WTC11 (cell line): ENCODE measurements at regions not wholly inside any gene's neighbourhood (a gene's known extent, or its start where the extent isn't known, plus 50 kb on each side); places are given as distances from the start of the nearest gene placed in this dataset.

Source experiments
- ATAC-seq: fragments of 200-7000 bp; cut with Tn5 transposase; 2 replicates; pipeline ENCODE4 v1.10.0; 2021; ENCODE audit warnings: mild to moderate bottlenecking, moderate library complexity
- CTCF ChIA-PET: fragments of 300-600 bp; sonication (Branson Sonifier 250); formaldehyde crosslinking; loops from one replicate; lab custom pipeline; 2021; ENCODE audit warnings: antibody characterized with exemption; lab: Charles Lee
- POLR2A ChIA-PET: fragments of 350-600 bp; sonication (Branson Sonifier 250); formaldehyde crosslinking; loops from one replicate; lab custom pipeline; 2021; ENCODE audit warnings: antibody characterized with exemption; lab: Charles Lee
- DNase-seq: peaks from one replicate; pipeline ENCODE4 v3.0.0; 2021; ENCODE audit warnings: low spot score
- H3K27ac Mint-ChIP-seq: 2 replicates; pipeline ENCODE4 v1.8.0; 2021; ENCODE audit warnings: mixed read lengths
- H3K27me3 Mint-ChIP-seq: 2 replicates; pipeline ENCODE4 v1.8.0; 2021; ENCODE audit warnings: low read depth, mild to moderate bottlenecking, moderate library complexity, mixed read lengths
- H3K36me3 Mint-ChIP-seq: 2 replicates; pipeline ENCODE4 v1.8.0; 2021; ENCODE audit warnings: mixed read lengths
- H3K4me1 Mint-ChIP-seq: 2 replicates; pipeline ENCODE4 v1.8.0; 2022; ENCODE audit warnings: mixed read lengths
- H3K4me3 Mint-ChIP-seq: 2 replicates; pipeline ENCODE4 v1.8.0; 2021; ENCODE audit warnings: mild to moderate bottlenecking, moderate library complexity, mixed read lengths
- H3K9me3 Mint-ChIP-seq: 2 replicates; pipeline ENCODE4 v1.8.0; 2021; ENCODE audit warnings: mixed read lengths
- ARID4B ChIP-seq: sonication (generic); formaldehyde crosslinking; IDR thresholded peaks from 2 replicates; pipeline ENCODE4 v1.8.0; 2023; ENCODE audit warnings: missing genetic modification reagents, mild to moderate bottlenecking, borderline replicate concordance
- ATF3 ChIP-seq: sonication (generic); formaldehyde crosslinking; conservative IDR thresholded peaks from 2 replicates; pipeline ENCODE4 v1.8.1; 2022; ENCODE audit warnings: mild to moderate bottlenecking, missing genetic modification reagents
- E2F1 ChIP-seq: sonication (generic); formaldehyde crosslinking; IDR thresholded peaks from 2 replicates; pipeline ENCODE4 v1.8.0; 2022; ENCODE audit warnings: mild to moderate bottlenecking, missing genetic modification reagents
- ERG ChIP-seq: fragments of 250-450 bp; sonication (Bioruptor Pico); IDR thresholded peaks from 2 replicates; pipeline ENCODE4 v1.8.0; 2021; ENCODE audit warnings: mild to moderate bottlenecking
- ETV6 ChIP-seq: sonication (generic); formaldehyde crosslinking; IDR thresholded peaks from 2 replicates; pipeline ENCODE4 v1.8.1; 2022; ENCODE audit warnings: mild to moderate bottlenecking, missing genetic modification reagents
- FOXK1 ChIP-seq: sonication (generic); formaldehyde crosslinking; IDR thresholded peaks from 2 replicates; pipeline ENCODE4 v1.8.0; 2022; ENCODE audit warnings: mild to moderate bottlenecking, moderate library complexity, missing genetic modification reagents
- GABPB1 ChIP-seq: sonication (generic); formaldehyde crosslinking; IDR thresholded peaks from 2 replicates; pipeline ENCODE4 v1.8.1; 2023; ENCODE audit warnings: mild to moderate bottlenecking, missing genetic modification reagents
- HMGA2 ChIP-seq: fragments of 250-450 bp; sonication (Bioruptor Pico); IDR thresholded peaks from 2 replicates; pipeline ENCODE4 v1.4.0; 2021; ENCODE audit warnings: mild to moderate bottlenecking, moderate library complexity
- IRF1 ChIP-seq: sonication (generic); formaldehyde crosslinking; IDR thresholded peaks from 2 replicates; pipeline ENCODE4 v1.8.0; 2023; ENCODE audit warnings: missing genetic modification reagents
- NR3C1 ChIP-seq: sonication (generic); formaldehyde crosslinking; conservative IDR thresholded peaks from 2 replicates; pipeline ENCODE4 v1.8.1; 2023; ENCODE audit warnings: low read depth, mild to moderate bottlenecking, missing genetic modification reagents
- OVOL2 ChIP-seq: fragments of 250-450 bp; sonication (Bioruptor Pico); IDR thresholded peaks from 2 replicates; pipeline ENCODE4 v1.9.0; 2021; ENCODE audit warnings: mild to moderate bottlenecking, borderline replicate concordance
- RORB ChIP-seq: fragments of 250-450 bp; sonication (Bioruptor Pico); IDR thresholded peaks from 2 replicates; pipeline ENCODE4 v1.9.0; 2021; ENCODE audit warnings: mild to moderate bottlenecking
- TCF7 ChIP-seq: sonication (generic); formaldehyde crosslinking; IDR thresholded peaks from 2 replicates; pipeline ENCODE4 v1.8.0; 2022; ENCODE audit warnings: mild to moderate bottlenecking, low read depth, missing genetic modification reagents, moderate library complexity
- TEAD4 ChIP-seq: sonication (generic); formaldehyde crosslinking; IDR thresholded peaks from 2 replicates; pipeline ENCODE4 v1.8.0; 2022; ENCODE audit warnings: mild to moderate bottlenecking, missing genetic modification reagents
- ZNF138 ChIP-seq: sonication (generic); formaldehyde crosslinking; conservative IDR thresholded peaks from 2 replicates; pipeline ENCODE4 v1.8.1; 2022; ENCODE audit warnings: mild to moderate bottlenecking, moderate library complexity, missing genetic modification reagents
- ZNF232 ChIP-seq: sonication (generic); formaldehyde crosslinking; IDR thresholded peaks from 2 replicates; pipeline ENCODE4 v1.8.0; 2022; ENCODE audit warnings: mild to moderate bottlenecking, missing genetic modification reagents
- ZNF317 ChIP-seq: sonication (generic); formaldehyde crosslinking; IDR thresholded peaks from 2 replicates; pipeline ENCODE4 v1.8.1; 2023; ENCODE audit warnings: low read depth, mild to moderate bottlenecking, moderate library complexity, missing genetic modification reagents, borderline replicate concordance
- ZNF396 ChIP-seq: fragments of 250-450 bp; sonication (Bioruptor Pico); IDR thresholded peaks from 2 replicates; pipeline ENCODE4 v1.8.0; 2021; ENCODE audit warnings: mild to moderate bottlenecking, moderate library complexity, borderline replicate concordance
- TF ChIP-seq, protein P1 (sequence below): sonication (generic); formaldehyde crosslinking; IDR thresholded peaks from 2 replicates; pipeline ENCODE4 v1.8.0; 2022; ENCODE audit warnings: mild to moderate bottlenecking, missing genetic modification reagents
- TF ChIP-seq, protein P2 (sequence below): sonication (generic); formaldehyde crosslinking; IDR thresholded peaks from 2 replicates; pipeline ENCODE4 v1.8.0; 2022; ENCODE audit warnings: mild to moderate bottlenecking, missing genetic modification reagents
- TF ChIP-seq, protein P3 (sequence below): sonication (generic); formaldehyde crosslinking; conservative IDR thresholded peaks from 2 replicates; pipeline ENCODE4 v1.8.1; 2023; ENCODE audit warnings: mild to moderate bottlenecking, low read depth, missing genetic modification reagents, moderate library complexity
- TF ChIP-seq, protein P4 (sequence below): sonication (generic); formaldehyde crosslinking; IDR thresholded peaks from 2 replicates; pipeline ENCODE4 v1.8.1; 2022; ENCODE audit warnings: mild to moderate bottlenecking, moderate library complexity, missing genetic modification reagents

DNA sequence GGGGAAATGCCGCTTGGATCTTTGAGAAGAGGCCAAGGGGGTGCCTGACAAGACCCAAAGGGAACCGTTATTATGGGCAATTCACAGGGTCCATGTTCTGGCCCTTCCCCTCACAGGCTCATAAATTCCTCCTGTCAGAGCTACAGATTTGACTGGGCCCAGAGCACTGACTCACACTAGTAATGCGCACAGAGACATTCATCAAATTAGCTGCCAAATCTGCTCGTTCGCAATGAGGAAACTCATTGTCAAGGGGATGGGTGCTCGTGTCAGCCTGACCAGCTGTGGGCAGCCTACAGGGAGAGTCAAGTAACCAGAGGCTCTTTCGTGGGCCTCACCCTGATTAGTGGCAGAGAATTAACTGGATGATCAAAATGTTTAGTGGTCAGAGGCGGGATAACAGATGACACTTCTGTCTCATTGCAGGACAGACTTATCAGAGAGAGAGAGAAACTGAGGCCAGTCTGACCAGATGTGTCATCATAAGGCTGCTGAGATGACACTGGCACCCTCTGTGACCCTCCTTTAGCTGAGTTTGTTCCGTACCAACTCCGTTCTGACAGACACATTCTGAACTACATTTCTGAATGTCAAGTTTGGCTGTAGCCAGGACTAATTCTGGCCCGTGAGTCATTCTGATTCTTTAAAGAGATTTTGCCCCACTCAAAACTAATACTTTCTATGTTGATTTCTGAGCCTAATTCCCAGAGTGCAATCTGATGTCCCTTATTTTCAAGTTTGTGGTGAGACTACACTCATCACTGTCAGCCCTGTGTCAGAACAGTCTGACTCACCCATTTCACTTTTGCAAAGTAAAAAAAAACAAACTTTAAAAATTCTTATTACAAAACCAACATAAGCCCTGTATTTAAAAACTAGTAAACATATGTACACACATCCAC is 377.1 kb downstream of the ACTL7B start:
- Mint-ChIP-seq H3K36me3 (no peaks in the 10 kb centered on the region), H3K27me3 (no peaks in the 10 kb centered on the region), H3K27ac (no peak overlapping the region), H3K4me1 (peaks cover 14% of the 10 kb centered on the region), H3K9me3 (no peaks in the 10 kb centered on the region), H3K4me3 (no peak overlapping the region)
- POLR2A ChIA-PET, result no interaction called here
- TF ChIP-seq, protein P1, sequence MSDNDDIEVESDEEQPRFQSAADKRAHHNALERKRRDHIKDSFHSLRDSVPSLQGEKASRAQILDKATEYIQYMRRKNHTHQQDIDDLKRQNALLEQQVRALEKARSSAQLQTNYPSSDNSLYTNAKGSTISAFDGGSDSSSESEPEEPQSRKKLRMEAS, result no peak
- no peak for TF ChIP-seq ZNF317
- TF ChIP-seq, protein P2, sequence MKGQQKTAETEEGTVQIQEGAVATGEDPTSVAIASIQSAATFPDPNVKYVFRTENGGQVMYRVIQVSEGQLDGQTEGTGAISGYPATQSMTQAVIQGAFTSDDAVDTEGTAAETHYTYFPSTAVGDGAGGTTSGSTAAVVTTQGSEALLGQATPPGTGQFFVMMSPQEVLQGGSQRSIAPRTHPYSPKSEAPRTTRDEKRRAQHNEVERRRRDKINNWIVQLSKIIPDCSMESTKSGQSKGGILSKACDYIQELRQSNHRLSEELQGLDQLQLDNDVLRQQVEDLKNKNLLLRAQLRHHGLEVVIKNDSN, result no peak
- TF ChIP-seq TEAD4 (CRISPR knock-in tag), result no peak
- TF ChIP-seq OVOL2 (CRISPR knock-in tag), result no peak
- TF ChIP-seq ZNF138 (CRISPR knock-in tag), result no peak
- TF ChIP-seq E2F1 (CRISPR knock-in tag), result no peak
- no peak for TF ChIP-seq ZNF396 (CRISPR knock-in tag)
- no peak for TF ChIP-seq HMGA2
- no peak for TF ChIP-seq IRF1 (CRISPR knock-in tag)
- no peak for DNase-seq
- CTCF ChIA-PET, result no interaction called here
- no peak for ATAC-seq

- CTCF ChIA-PET, result no interaction called here
- TF ChIP-seq ZNF317 (no peak), GABPB1 (CRISPR knock-in tag) (no peak), FOXK1 (no peak), ATF3 (no peak), ETV6 (CRISPR knock-in tag) (no peak), ERG (CRISPR knock-in tag) (no peak), ARID4B (no peak), NR3C1 (CRISPR knock-in tag) (no peak), ZNF232 (CRISPR knock-in tag) (no peak), RORB (no peak), TCF7 (CRISPR knock-in tag) (no peak)
- TF ChIP-seq, protein P3, sequence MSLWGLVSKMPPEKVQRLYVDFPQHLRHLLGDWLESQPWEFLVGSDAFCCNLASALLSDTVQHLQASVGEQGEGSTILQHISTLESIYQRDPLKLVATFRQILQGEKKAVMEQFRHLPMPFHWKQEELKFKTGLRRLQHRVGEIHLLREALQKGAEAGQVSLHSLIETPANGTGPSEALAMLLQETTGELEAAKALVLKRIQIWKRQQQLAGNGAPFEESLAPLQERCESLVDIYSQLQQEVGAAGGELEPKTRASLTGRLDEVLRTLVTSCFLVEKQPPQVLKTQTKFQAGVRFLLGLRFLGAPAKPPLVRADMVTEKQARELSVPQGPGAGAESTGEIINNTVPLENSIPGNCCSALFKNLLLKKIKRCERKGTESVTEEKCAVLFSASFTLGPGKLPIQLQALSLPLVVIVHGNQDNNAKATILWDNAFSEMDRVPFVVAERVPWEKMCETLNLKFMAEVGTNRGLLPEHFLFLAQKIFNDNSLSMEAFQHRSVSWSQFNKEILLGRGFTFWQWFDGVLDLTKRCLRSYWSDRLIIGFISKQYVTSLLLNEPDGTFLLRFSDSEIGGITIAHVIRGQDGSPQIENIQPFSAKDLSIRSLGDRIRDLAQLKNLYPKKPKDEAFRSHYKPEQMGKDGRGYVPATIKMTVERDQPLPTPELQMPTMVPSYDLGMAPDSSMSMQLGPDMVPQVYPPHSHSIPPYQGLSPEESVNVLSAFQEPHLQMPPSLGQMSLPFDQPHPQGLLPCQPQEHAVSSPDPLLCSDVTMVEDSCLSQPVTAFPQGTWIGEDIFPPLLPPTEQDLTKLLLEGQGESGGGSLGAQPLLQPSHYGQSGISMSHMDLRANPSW, result no peak
- TF ChIP-seq, protein P4, sequence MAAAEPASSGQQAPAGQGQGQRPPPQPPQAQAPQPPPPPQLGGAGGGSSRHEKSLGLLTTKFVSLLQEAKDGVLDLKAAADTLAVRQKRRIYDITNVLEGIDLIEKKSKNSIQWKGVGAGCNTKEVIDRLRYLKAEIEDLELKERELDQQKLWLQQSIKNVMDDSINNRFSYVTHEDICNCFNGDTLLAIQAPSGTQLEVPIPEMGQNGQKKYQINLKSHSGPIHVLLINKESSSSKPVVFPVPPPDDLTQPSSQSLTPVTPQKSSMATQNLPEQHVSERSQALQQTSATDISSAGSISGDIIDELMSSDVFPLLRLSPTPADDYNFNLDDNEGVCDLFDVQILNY (CRISPR knock-in tag), result no peak
These were observed 378.2 kb downstream of the ACTL7B start for GRCh38 chr9:108477529-108478006.

More at GRCh38 chr9:108477529-108478006, 378.2 kb downstream of the ACTL7B start:
- POLR2A ChIA-PET, result no interaction called here
- H3K36me3 Mint-ChIP-seq, result no peaks in the 10 kb centered on the region
- H3K4me3 Mint-ChIP-seq, result no peak overlapping the region
- H3K27ac Mint-ChIP-seq, result no peak overlapping the region
- ATAC-seq (no peak), DNase-seq (no peak)
- H3K9me3 Mint-ChIP-seq, result no peaks in the 10 kb centered on the region
- no peaks in the 10 kb centered on the region for H3K27me3 Mint-ChIP-seq
- peaks cover 16% of the 10 kb centered on the region for H3K4me1 Mint-ChIP-seq
